ENCODE measurements at regions not wholly inside any gene's neighbourhood (a gene's known extent, or its start where the extent isn't known, plus 50 kb on each side); places are given as distances from the start of the nearest gene placed in this dataset.
"Not testable (repeated sequence)": the region's sequence is repeated elsewhere in the genome, so short reads cannot be mapped to it uniquely, and the experiment has no call there.

DNA sequence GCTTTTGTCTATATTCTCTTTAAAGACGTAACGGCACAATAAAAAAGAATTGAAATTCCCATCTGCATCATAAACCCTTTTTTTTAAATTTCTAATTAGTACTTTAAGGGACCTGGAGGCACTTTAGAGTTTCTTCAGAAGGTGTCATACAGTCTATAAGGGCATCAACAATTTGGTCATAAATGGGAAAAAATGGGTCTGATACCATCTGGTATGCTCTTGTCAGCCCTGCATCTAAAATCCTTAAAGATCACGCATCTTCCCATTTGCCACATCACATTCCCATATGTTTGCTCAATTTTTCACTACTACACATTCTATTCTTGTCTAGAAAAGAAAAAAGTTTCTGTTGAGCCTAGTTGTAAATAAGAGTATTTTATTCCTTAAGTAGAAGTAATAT, 53.8 kb downstream of the COX7C start:
- H3K4me3 ChIP-seq (ENCODE audit: low read depth, low read length) = no peak overlapping the region
- H3K4me1 ChIP-seq (ENCODE audit: insufficient read depth) = no peaks in the 10 kb centered on the region
- no peak overlapping the region for H3K27ac ChIP-seq (ENCODE audit: low read depth)
- H3K36me3 ChIP-seq (ENCODE audit: insufficient read depth) = no peaks in the 10 kb centered on the region
- 94% methylated on average over 3 of the region's 3 CpGs for WGBS
- no peak for DNase-seq (ENCODE audit: extremely low spot score)

GRCh38 chr5:86674069-86674468, 56.3 kb downstream of the COX7C start:
- no peak overlapping the region for H3K4me3 ChIP-seq (ENCODE audit: low read depth, low read length)
- no peaks in the 10 kb centered on the region for H3K4me1 ChIP-seq (ENCODE audit: insufficient read depth)
- WGBS = 85% methylated on average over 4 of the region's 4 CpGs
- no peak overlapping the region for H3K27ac ChIP-seq (ENCODE audit: low read depth)
- DNase-seq (ENCODE audit: extremely low spot score) = no peak
- no peaks in the 10 kb centered on the region for H3K36me3 ChIP-seq (ENCODE audit: insufficient read depth)

DNA sequence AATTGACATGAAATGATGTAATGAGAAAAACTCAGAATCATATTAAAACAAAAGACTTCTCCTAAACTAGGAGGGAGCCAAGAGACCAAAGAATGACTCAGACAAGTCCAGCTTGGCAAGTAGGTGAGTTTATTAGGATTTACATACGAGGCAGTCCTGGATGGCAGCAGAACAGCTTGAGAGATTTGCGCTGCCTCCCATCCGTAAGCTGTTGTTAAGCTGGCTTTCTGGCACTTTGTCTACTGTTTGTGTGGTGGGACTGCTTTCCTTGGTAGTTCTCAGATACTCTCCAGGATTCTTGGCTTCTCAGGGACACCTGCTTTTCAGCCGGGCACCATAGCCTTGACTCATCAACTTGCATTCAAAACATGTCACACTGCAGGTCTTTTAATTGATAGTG, 57.6 kb downstream of the COX7C start:
- DNase-seq (ENCODE audit: extremely low spot score) = no peak
- no peak overlapping the region for H3K4me3 ChIP-seq (ENCODE audit: low read depth, low read length)
- no peaks in the 10 kb centered on the region for H3K36me3 ChIP-seq (ENCODE audit: insufficient read depth)
- WGBS = 68% methylated on average over 4 of the region's 4 CpGs
- H3K27ac ChIP-seq (ENCODE audit: low read depth) = no peak overlapping the region
- H3K4me1 ChIP-seq (ENCODE audit: insufficient read depth) = no peaks in the 10 kb centered on the region

GRCh38 chr5:86679529-86679928, 61.8 kb downstream of the COX7C start:
- Histone ChIP-seq H3K4me3 (ENCODE audit: low read depth, low read length) (no peak overlapping the region), H3K4me1 (ENCODE audit: insufficient read depth) (no peaks in the 10 kb centered on the region), H3K36me3 (ENCODE audit: insufficient read depth) (no peaks in the 10 kb centered on the region), H3K27ac (ENCODE audit: low read depth) (no peak overlapping the region)
- 1% methylated on average over 1 of the region's 1 CpG for WGBS
- DNase-seq (ENCODE audit: extremely low spot score) = peak; percentile 41

DNA sequence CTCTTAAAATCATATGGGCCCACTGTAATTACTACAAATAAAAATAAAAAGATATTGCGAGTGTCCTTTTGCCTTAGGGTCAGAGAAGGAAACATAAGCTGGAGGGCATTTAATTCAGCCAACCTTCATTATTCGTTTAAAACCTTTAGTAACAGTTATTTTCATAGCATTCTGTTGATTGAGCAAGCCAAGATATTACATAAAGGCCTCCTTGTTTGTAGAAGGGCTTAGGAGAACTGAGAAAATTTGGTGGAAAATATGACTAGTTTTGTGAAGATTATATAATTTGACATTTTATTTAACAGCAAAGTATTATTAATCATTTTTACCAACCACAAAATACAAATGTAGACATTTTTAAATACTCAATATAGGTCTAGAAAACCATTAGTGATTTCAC, 62.2 kb downstream of the COX7C start:
- WGBS = 67% methylated on average over 2 of the region's 2 CpGs
- Histone ChIP-seq H3K4me1 (ENCODE audit: insufficient read depth) (no peaks in the 10 kb centered on the region), H3K4me3 (ENCODE audit: low read depth, low read length) (no peak overlapping the region), H3K36me3 (ENCODE audit: insufficient read depth) (no peaks in the 10 kb centered on the region), H3K27ac (ENCODE audit: low read depth) (no peak overlapping the region)
- DNase-seq (ENCODE audit: extremely low spot score) = no peak

GRCh38 chr5:86684222-86684621, 66.5 kb downstream of the COX7C start:
- Histone ChIP-seq H3K36me3 (ENCODE audit: insufficient read depth) (no peaks in the 10 kb centered on the region), H3K4me3 (ENCODE audit: low read depth, low read length) (no peak overlapping the region), H3K4me1 (ENCODE audit: insufficient read depth) (no peaks in the 10 kb centered on the region), H3K27ac (ENCODE audit: low read depth) (no peak overlapping the region)
- 74% methylated on average over 2 of the region's 2 CpGs for WGBS
- no peak for DNase-seq (ENCODE audit: extremely low spot score)

DNA sequence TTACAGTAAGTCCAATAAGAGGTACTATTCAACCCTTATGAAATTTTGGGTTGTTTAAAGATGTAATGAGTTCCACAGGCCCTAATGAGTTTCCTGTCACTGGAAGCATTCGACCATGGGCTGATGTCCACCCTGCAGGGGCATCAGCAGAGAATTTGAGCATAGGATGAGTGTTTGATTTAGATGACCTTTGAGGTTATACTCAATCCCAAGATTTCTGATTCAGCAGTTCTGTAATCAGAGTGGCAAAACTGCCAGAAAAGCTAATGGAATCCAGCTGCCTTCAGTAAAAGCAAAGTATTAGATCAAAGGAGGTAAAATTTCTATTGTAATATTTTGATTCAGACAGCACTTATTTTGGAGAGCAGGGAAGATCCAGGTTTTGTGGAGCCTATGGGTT, 68.3 kb downstream of the COX7C start:
- 55% methylated on average over 1 of the region's 1 CpG for WGBS
- no peak for DNase-seq (ENCODE audit: extremely low spot score)
- Histone ChIP-seq H3K36me3 (ENCODE audit: insufficient read depth) (no peaks in the 10 kb centered on the region), H3K4me3 (ENCODE audit: low read depth, low read length) (no peak overlapping the region), H3K27ac (ENCODE audit: low read depth) (no peak overlapping the region), H3K4me1 (ENCODE audit: insufficient read depth) (no peaks in the 10 kb centered on the region)

DNA sequence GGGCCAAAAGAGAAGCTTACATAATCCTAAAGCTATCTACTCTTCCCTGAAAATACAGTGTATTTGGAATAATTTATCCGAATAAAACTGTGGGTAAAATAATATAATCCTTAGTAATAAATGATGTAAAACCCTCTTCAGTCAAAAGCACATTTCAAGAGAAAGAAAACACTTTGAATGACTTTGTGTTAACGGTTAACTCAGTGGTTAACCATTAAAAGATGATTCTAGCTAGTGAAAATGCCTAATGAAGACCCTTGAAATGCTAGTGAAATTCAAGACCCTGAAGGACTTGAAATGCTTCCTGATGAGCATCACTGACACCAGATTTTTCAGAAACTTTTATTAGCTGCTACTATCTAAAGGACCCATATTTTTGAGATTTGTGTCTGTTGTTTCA, 70.7 kb downstream of the COX7C start:
- H3K27ac ChIP-seq (ENCODE audit: low read depth) = no peak overlapping the region
- DNase-seq (ENCODE audit: extremely low spot score) = no peak
- H3K4me1 ChIP-seq (ENCODE audit: insufficient read depth) = no peaks in the 10 kb centered on the region
- no peaks in the 10 kb centered on the region for H3K36me3 ChIP-seq (ENCODE audit: insufficient read depth)
- H3K4me3 ChIP-seq (ENCODE audit: low read depth, low read length) = no peak overlapping the region
- WGBS = 66% methylated on average over 2 of the region's 2 CpGs

DNA sequence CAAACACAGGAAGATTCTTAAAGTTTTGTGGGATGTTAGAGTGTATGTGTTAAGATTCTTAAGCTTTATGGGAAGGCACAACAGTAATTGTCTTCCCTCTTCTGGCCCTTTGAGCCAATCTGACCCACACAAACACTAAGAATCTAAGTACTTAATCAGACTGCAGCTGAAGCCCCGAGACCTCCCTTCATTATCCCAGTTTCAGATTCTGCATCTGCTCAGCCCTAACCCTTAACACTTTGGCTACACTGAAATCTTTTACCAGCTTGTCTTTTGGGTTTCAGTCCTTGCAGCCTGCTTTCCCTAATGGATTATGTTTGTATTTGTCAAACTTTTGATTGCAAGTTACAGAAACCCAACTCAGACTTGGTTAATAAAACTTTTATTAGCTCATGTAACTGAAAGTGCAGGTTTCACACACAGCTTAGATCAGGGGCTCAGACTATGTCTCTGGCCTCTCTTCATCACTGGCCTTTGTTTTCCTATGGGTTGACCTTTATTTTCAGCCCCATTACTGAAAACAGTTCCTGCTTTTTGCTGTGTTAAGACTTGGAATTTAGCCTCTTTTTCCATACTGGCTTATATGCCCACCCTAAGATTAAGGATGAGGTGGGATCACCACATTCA, 71.5 kb downstream of the COX7C start:
- WGBS = 53% methylated on average over 1 of the region's 1 CpG
- H3K4me1 ChIP-seq (ENCODE audit: insufficient read depth) = no peaks in the 10 kb centered on the region

GRCh38 chr5:86709157-86709881, 91.6 kb downstream of the COX7C start:
- no peaks in the 10 kb centered on the region for H3K4me1 ChIP-seq (ENCODE audit: insufficient read depth)
- H3K36me3 ChIP-seq (ENCODE audit: insufficient read depth) = no peaks in the 10 kb centered on the region
- WGBS = 18% methylated on average over 1 of the region's 1 CpG
- DNase-seq (ENCODE audit: extremely low spot score) = no peak
- H3K27ac ChIP-seq (ENCODE audit: low read depth) = no peak overlapping the region
- no peak overlapping the region for H3K4me3 ChIP-seq (ENCODE audit: low read depth, low read length)

More for the DNA sequence above, 71.5 kb downstream of the COX7C start:
- DNase-seq (ENCODE audit: extremely low spot score) = no peak
- no peaks in the 10 kb centered on the region for H3K36me3 ChIP-seq (ENCODE audit: insufficient read depth)
- no peak overlapping the region for H3K27ac ChIP-seq (ENCODE audit: low read depth)
- H3K4me3 ChIP-seq (ENCODE audit: low read depth, low read length) = no peak overlapping the region

- no peak for DNase-seq (ENCODE audit: extremely low spot score)
- WGBS = 75% methylated on average over 2 of the region's 2 CpGs
- Histone ChIP-seq H3K27ac (ENCODE audit: low read depth) (no peak overlapping the region), H3K36me3 (ENCODE audit: insufficient read depth) (no peaks in the 10 kb centered on the region), H3K4me1 (ENCODE audit: insufficient read depth) (no peaks in the 10 kb centered on the region), H3K4me3 (ENCODE audit: low read depth, low read length) (no peak overlapping the region)
Observed at GRCh38 chr5:86716121-86716520, 98.4 kb downstream of the COX7C start.

- H3K4me1 ChIP-seq (ENCODE audit: insufficient read depth); H3K27ac ChIP-seq (ENCODE audit: low read depth); H3K36me3 ChIP-seq (ENCODE audit: insufficient read depth); H3K4me3 ChIP-seq (ENCODE audit: low read depth, low read length); DNase-seq (ENCODE audit: extremely low spot score): not testable (repeated sequence)
- WGBS = 88% methylated on average over 18 of the region's 20 CpGs
Observed at GRCh38 chr5:86731319-86732117, 113.8 kb downstream of the COX7C start.

GRCh38 chr5:86735370-86735769, 117.6 kb downstream of the COX7C start:
- Histone ChIP-seq H3K36me3 (ENCODE audit: insufficient read depth) (no peaks in the 10 kb centered on the region), H3K4me1 (ENCODE audit: insufficient read depth) (no peaks in the 10 kb centered on the region), H3K4me3 (ENCODE audit: low read depth, low read length) (no peak overlapping the region), H3K27ac (ENCODE audit: low read depth) (no peak overlapping the region)
- no peak for DNase-seq (ENCODE audit: extremely low spot score)
- 91% methylated on average over 2 of the region's 2 CpGs for WGBS

GRCh38 chr5:86737579-86737978, 119.8 kb downstream of the COX7C start:
- H3K4me1 ChIP-seq (ENCODE audit: insufficient read depth) = no peaks in the 10 kb centered on the region
- H3K36me3 ChIP-seq (ENCODE audit: insufficient read depth) = no peaks in the 10 kb centered on the region
- DNase-seq (ENCODE audit: extremely low spot score) = no peak
- no peak overlapping the region for H3K4me3 ChIP-seq (ENCODE audit: low read depth, low read length)
- no peak overlapping the region for H3K27ac ChIP-seq (ENCODE audit: low read depth)
- WGBS = 84% methylated on average over 1 of the region's 1 CpG
